Chondrocyte (in vitro differentiated cells): ENCODE measurements at regions not wholly inside any gene's neighbourhood (a gene's known extent, or its start where the extent isn't known, plus 50 kb on each side); places are given as distances from the start of the nearest gene placed in this dataset.

ENCODE experiments used
- DNase-seq: peaks from one replicate; pipeline ENCODE4 v3.0.0; 2021; ENCODE audit warnings: mixed read lengths, low spot score
- H3K27ac Mint-ChIP-seq: one replicate; pipeline ENCODE4 v1.8.0; 2021; ENCODE audit warnings: mild to moderate bottlenecking, moderate library complexity, mixed read lengths; ENCODE audit not compliant: unreplicated experiment
- H3K27me3 Mint-ChIP-seq: 2 replicates; pipeline ENCODE4 v1.8.0; 2021; ENCODE audit warnings: low read depth, mixed read lengths
- H3K36me3 Mint-ChIP-seq: 2 replicates; pipeline ENCODE4 v1.8.0; 2021; ENCODE audit warnings: low read depth, mixed read lengths
- H3K4me1 Mint-ChIP-seq: 2 replicates; pipeline ENCODE4 v1.8.0; 2021; ENCODE audit warnings: low read depth, mild to moderate bottlenecking, mixed read lengths
- H3K4me3 Mint-ChIP-seq: one replicate; pipeline ENCODE4 v1.8.0; 2021; ENCODE audit warnings: mild to moderate bottlenecking, moderate library complexity, mixed read lengths; ENCODE audit not compliant: unreplicated experiment
- H3K9me3 Mint-ChIP-seq: 2 replicates; pipeline ENCODE4 v1.8.0; 2021; ENCODE audit warnings: low read depth, mixed read lengths
- TF ChIP-seq, protein P1 (sequence below): fragments of 200-600 bp; sonication (generic); IDR thresholded peaks from 2 replicates; pipeline ENCODE4 v1.5.0; 2021; ENCODE audit warnings: antibody characterized with exemption, mild to moderate bottlenecking, moderate library complexity

DNA sequence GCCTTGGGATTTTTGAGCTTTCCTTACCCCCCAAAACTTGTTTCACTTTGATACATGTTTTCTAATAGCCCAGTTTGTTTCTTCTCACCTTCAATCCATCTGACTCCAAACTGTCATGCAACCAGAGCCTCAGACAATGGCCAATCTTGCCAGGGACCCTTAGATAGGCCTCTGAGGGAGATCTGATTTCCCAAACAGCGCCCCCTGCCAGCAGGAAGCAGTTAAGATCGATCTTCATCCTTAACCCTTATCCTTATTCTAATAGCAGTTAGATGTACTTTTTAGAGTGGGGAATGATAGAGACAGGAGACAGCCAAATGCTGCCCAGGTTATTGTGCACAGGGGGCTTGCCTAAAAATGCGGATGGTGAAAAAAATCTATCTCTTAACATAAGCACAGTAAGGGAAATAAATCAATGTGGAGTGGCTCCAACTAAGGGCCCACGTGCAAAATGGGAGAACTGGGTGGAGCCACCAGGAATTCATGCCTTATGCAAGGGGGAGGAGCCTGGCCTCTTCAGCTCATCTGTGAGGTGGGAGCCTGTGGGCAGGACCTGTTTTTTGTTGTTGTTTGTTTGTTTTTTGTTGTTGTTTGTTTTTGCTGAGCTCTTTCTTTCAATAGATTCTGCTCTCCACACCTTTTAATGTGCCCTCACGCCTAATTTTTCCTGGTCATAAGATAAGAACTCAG is 833.6 kb upstream of the AGA start:
- TF ChIP-seq, protein P1, sequence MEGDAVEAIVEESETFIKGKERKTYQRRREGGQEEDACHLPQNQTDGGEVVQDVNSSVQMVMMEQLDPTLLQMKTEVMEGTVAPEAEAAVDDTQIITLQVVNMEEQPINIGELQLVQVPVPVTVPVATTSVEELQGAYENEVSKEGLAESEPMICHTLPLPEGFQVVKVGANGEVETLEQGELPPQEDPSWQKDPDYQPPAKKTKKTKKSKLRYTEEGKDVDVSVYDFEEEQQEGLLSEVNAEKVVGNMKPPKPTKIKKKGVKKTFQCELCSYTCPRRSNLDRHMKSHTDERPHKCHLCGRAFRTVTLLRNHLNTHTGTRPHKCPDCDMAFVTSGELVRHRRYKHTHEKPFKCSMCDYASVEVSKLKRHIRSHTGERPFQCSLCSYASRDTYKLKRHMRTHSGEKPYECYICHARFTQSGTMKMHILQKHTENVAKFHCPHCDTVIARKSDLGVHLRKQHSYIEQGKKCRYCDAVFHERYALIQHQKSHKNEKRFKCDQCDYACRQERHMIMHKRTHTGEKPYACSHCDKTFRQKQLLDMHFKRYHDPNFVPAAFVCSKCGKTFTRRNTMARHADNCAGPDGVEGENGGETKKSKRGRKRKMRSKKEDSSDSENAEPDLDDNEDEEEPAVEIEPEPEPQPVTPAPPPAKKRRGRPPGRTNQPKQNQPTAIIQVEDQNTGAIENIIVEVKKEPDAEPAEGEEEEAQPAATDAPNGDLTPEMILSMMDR: no peak
- Mint-ChIP-seq H3K27ac (no peak overlapping the region), H3K4me1 (peaks cover 3% of the 10 kb centered on the region), H3K36me3 (no peaks in the 10 kb centered on the region), H3K9me3 (peaks cover 1% of the 10 kb centered on the region), H3K27me3 (no peaks in the 10 kb centered on the region), H3K4me3 (no peak overlapping the region)
- DNase-seq: no peak

DNA sequence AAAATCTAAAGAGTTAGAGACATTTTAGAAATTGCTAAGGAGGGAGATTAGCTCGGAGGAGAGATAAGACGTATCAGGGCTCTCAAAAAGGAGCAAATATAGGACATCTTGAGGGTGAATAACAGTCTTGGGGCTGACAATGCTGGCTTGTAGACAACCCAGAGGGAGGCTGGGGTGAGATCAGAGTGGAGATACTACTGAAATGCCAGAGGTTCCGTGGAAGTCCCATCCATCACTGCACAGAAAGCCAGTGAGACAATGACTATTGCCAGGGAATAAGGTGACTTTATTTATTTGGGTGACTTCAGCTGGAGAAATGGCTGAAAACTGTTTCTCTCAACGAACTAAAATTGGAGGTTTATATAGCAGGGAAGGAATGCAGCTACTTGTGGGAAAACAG is 838.1 kb upstream of the AGA start:
- Mint-ChIP-seq H3K36me3 (no peaks in the 10 kb centered on the region), H3K4me3 (no peak overlapping the region), H3K27ac (no peak overlapping the region), H3K9me3 (peaks cover 3% of the 10 kb centered on the region), H3K27me3 (no peaks in the 10 kb centered on the region), H3K4me1 (peaks cover 3% of the 10 kb centered on the region)
- no peak for DNase-seq
- TF ChIP-seq, protein P1: no peak

DNA sequence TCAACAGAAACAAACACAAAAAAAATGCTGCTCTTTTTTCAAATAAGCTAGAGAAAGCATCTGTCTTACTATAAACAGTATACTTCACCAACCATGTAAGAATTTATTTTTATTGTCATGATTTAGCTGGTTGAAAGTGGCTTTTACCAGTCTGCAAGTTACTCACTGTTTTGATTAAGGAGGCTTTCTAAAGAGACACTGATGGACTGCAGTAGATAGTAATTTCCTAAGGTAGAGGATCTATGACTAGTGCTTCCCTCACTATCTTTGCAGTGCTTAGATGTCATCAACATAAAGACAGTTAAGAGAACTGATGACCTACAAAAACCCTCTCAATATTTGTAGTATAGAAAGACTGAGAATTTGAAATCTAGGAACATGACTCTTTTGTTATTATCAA is 846.2 kb upstream of the AGA start:
- no peak overlapping the region for H3K4me3 Mint-ChIP-seq

DNA sequence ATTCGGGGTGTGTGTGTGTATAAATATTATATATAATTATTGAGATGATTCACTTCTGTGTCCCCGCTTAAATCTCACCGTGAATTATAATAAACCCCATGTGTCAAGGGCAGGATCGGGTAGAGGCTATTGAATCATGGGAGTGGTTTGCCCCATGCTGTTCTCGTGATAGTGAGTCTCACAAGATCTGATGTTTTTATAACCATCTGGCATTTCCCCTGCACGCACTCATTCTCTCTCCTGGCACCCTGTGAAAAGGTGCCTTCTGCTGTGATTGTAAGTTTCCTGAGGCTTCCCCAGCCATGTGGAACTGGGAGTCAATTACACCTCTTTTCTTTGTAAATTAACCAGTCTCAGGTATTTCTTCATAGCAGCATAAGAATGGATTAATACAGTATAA is 851.4 kb upstream of the AGA start:
- Mint-ChIP-seq H3K36me3 (no peaks in the 10 kb centered on the region), H3K4me1 (no peaks in the 10 kb centered on the region), H3K27ac (no peak overlapping the region), H3K4me3 (no peak overlapping the region), H3K9me3 (no peaks in the 10 kb centered on the region), H3K27me3 (peaks cover 2% of the 10 kb centered on the region)
- TF ChIP-seq, protein P1: no peak
- DNase-seq: no peak

More for the DNA sequence above, 846.2 kb upstream of the AGA start:
- DNase-seq: no peak
- no peaks in the 10 kb centered on the region for H3K27me3 Mint-ChIP-seq
- no peaks in the 10 kb centered on the region for H3K9me3 Mint-ChIP-seq
- no peak overlapping the region for H3K27ac Mint-ChIP-seq
- TF ChIP-seq, protein P1: no peak
- H3K4me1 Mint-ChIP-seq: no peaks in the 10 kb centered on the region
- no peaks in the 10 kb centered on the region for H3K36me3 Mint-ChIP-seq

DNA sequence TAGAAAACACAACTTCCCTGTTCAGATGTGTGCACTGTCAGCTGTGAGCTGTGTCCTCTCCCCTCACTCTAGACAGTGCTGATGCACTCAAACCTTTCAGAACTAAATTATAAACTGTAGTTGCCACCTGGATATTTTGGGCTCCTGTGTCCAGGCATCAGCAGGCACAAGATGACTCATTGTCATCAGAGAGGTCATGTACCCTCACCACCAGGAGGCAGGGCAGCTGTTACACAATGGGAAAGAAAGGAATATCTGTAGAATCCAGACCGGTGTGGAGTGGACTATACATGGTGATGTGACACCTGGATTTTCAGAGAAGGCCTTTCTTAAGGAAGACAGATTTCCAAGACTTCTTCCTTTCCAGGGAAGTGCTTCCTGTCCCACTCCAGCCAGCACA is 854.4 kb upstream of the AGA start:
- peaks cover 2% of the 10 kb centered on the region for H3K27me3 Mint-ChIP-seq
- no peaks in the 10 kb centered on the region for H3K9me3 Mint-ChIP-seq
- no peak overlapping the region for H3K27ac Mint-ChIP-seq
- TF ChIP-seq, protein P1: no peak
- no peaks in the 10 kb centered on the region for H3K36me3 Mint-ChIP-seq
- H3K4me1 Mint-ChIP-seq: no peaks in the 10 kb centered on the region
- H3K4me3 Mint-ChIP-seq: no peak overlapping the region
- no peak for DNase-seq
